Adrenal gland (tissue), 5 donors: ENCODE measurements at regions not wholly inside any gene's neighbourhood (a gene's known extent, or its start where the extent isn't known, plus 50 kb on each side); places are given as distances from the start of the nearest gene placed in this dataset.

Experiments used
- CTCF ChIP-seq, 6 experiments: fragments of 450-650 bp in 4 of 6; fragments of 200-600 bp in 2 of 6; sonication (generic) in 1 of 6; IDR thresholded peaks; 1 replicate in 5 of 6; 2 replicates in 1 of 6; pipeline versions ENCODE4 v1.5.1 to v1.8.0; 2016 to 2021; ENCODE audit warnings: antibody characterized with exemption in 6 of 6, mild to moderate bottlenecking in 2 of 6, moderate library complexity in 1 of 6
- POLR2A ChIP-seq, 2 donors: fragments of 450-650 bp; IDR thresholded peaks; one replicate each; pipeline ENCODE4 v1.6.1; 2017; ENCODE audit warnings: antibody characterized with exemption in 2 of 2, mild to moderate bottlenecking in 2 of 2, moderate library complexity in 1 of 2
- donor health status: DM: no; HTN: no; CAD: no.

- TF ChIP-seq CTCF (IDR thresholded peaks at IDR 0.05) (no peak), POLR2A (IDR thresholded peaks at IDR 0.05) (no peak)
Measured at GRCh38 chr2:237199577-237199976, 113.9 kb downstream of the COPS8 start.
